ENCODE measurements at regions not wholly inside any gene's neighbourhood (a gene's known extent, or its start where the extent isn't known, plus 50 kb on each side); places are given as distances from the start of the nearest gene placed in this dataset.

DNA sequence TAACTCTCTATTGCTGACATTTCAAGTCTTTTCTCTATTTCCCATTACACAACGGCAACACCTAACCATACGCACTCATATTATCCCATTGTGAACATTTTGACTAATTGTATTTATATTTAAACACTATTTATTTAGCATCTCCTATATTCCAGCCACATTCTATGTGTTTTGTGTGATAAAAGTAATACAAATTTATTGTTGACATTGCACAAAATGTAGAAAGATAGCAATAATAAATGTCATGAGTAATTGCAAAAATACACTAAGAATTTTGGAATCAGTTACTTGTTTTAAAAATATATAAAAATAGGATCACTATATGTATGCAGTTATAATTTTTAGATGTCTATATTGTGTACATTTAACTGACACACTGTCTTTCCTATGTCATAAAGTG lies 413.0 kb upstream of the PTPRD start:
- no peak for DNase-seq (ENCODE audit: low read depth)
- no peak overlapping the region for H3K4me3 ChIP-seq (ENCODE audit: control insufficient read depth, low read depth, low read length)
- TF ChIP-seq, protein P1, sequence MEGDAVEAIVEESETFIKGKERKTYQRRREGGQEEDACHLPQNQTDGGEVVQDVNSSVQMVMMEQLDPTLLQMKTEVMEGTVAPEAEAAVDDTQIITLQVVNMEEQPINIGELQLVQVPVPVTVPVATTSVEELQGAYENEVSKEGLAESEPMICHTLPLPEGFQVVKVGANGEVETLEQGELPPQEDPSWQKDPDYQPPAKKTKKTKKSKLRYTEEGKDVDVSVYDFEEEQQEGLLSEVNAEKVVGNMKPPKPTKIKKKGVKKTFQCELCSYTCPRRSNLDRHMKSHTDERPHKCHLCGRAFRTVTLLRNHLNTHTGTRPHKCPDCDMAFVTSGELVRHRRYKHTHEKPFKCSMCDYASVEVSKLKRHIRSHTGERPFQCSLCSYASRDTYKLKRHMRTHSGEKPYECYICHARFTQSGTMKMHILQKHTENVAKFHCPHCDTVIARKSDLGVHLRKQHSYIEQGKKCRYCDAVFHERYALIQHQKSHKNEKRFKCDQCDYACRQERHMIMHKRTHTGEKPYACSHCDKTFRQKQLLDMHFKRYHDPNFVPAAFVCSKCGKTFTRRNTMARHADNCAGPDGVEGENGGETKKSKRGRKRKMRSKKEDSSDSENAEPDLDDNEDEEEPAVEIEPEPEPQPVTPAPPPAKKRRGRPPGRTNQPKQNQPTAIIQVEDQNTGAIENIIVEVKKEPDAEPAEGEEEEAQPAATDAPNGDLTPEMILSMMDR (conservative IDR thresholded peaks at IDR 0.05; ENCODE audit: control insufficient read depth, insufficient read depth, low read depth, low read length): no peak

DNA sequence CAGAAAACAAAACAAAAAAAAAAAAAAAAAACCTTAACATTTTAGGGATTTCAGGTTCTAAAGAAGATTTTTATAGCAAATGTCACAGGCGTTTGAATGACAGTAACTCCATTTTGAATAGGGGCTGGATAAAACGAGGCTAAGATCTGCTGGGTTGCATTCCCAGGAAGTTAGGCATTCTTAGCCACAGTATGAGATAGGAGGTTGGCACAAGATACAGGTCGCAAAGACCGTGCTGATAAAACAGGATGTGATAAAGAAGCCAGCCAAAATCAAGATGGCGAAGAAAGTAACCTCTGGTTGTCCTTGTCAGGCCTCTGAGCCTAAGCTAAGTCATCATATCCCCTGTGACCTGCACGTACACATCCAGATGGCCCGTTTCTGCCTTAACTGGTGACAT lies 425.6 kb upstream of the PTPRD start:
- no peak for DNase-seq (ENCODE audit: low read depth)
- H3K4me3 ChIP-seq (ENCODE audit: control insufficient read depth, low read depth, low read length): no peak overlapping the region
- TF ChIP-seq, protein P1 (conservative IDR thresholded peaks at IDR 0.05; ENCODE audit: control insufficient read depth, insufficient read depth, low read depth, low read length): no peak

DNA sequence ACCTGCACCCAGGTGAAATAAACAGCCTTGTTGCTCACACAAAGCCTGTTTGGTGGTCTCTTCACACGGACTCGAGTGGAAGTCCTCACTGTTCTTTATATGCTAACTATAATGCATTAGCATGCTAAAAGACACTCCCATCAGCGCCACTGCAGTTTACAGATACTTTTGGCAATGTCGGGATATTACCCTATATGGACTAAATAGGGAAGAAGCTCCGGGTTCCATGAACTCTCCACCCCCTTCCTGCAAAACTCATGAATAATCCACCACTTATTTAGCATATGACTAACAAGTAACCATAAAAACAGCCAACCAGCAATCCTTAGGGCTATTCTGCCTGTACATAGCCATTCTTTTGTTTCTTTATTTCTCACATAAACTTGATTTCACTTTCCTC lies 426.2 kb upstream of the PTPRD start:
- TF ChIP-seq, protein P1 (conservative IDR thresholded peaks at IDR 0.05; ENCODE audit: control insufficient read depth, insufficient read depth, low read depth, low read length): no peak
- no peak for DNase-seq (ENCODE audit: low read depth)
- no peak overlapping the region for H3K4me3 ChIP-seq (ENCODE audit: control insufficient read depth, low read depth, low read length)

DNA sequence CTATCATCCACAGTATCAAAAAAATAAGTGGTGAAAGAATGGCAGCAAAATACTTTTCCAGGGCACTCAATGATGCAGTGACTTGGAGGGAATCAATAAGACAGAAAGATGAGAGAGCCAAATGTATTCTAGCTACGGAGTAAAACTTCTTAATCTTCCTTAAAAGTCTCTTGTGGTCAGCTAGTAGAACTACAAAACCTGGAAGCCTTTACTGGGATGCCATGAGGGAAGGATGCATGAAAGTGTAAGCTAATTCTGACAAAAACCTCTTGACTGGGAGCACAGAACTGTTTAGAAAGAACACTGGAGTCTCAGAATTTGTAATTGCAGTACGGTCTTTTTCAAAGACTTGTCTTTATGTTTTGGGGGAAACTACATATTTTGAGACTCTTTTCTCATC lies 432.8 kb upstream of the PTPRD start:
- H3K4me3 ChIP-seq (ENCODE audit: control insufficient read depth, low read depth, low read length): no peak overlapping the region
- TF ChIP-seq, protein P1 (conservative IDR thresholded peaks at IDR 0.05; ENCODE audit: control insufficient read depth, insufficient read depth, low read depth, low read length): no peak
- no peak for DNase-seq (ENCODE audit: low read depth)

DNA sequence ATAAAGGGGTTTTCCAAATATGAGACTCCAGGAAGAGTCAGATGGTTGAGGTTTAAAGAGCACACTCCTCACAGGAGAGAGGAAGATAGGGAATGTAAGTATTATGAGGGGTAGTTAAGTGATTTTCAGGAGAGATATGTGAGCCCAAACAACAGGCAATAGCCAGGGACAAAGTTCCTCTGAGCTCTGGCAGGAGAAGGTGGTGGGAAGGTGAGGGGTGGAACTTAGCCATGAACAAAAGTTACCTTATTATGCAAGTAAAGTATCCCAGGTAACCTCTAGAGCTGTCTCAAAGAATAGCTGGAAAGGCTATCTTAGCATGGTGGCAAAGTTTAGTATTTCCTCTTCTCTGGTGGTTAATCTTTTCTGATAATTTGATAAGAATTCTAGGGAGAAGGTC lies 450.5 kb upstream of the PTPRD start:
- H3K4me3 ChIP-seq (ENCODE audit: control insufficient read depth, low read depth, low read length): no peak overlapping the region
- TF ChIP-seq, protein P1 (conservative IDR thresholded peaks at IDR 0.05; ENCODE audit: control insufficient read depth, insufficient read depth, low read depth, low read length): no peak
- no peak for DNase-seq (ENCODE audit: low read depth)

DNA sequence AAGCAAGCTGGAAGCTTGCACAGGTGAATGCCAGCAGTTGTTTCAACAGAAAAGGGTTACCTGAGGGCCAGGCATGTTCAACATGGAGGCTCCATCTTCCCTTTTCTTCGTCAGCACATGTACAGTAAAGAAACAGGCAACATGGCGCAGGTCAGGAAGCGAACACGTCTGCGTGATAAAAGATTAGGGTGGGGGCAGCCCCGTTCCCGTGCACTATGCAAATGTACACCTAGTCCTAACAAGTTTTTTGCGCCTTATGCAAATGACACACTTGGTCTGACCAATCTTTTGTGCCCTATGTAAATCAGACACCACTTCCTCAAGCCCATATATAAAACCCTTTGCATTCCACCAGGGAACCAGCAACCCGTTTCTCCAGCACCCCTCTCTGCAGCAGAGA lies 452.1 kb upstream of the PTPRD start:
- TF ChIP-seq, protein P1 (conservative IDR thresholded peaks at IDR 0.05; ENCODE audit: control insufficient read depth, insufficient read depth, low read depth, low read length): no peak
- no peak for DNase-seq (ENCODE audit: low read depth)
- H3K4me3 ChIP-seq (ENCODE audit: control insufficient read depth, low read depth, low read length): no peak overlapping the region

DNA sequence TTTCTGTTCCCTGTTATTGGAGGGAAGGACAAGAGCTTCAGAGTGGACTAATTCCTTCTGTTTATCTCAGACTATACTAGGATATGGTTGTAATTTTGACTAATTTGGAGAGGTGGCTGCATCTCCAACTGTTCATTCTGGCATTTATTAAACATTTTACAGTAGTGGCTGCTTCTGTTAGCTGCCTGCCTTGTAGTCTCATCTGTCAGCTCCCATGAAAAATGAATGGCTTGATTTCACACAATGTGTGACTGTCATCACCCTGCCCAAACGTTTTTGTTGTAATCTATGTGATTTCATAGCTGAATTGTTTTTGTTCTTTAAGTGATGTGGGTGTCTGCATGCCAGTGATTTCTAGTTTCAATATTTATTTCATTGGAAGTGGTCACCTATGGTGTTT lies 459.4 kb upstream of the PTPRD start:
- TF ChIP-seq, protein P1 (conservative IDR thresholded peaks at IDR 0.05; ENCODE audit: control insufficient read depth, insufficient read depth, low read depth, low read length): no peak
- DNase-seq (ENCODE audit: low read depth): no peak
- H3K4me3 ChIP-seq (ENCODE audit: control insufficient read depth, low read depth, low read length): no peak overlapping the region
